Heart left ventricle (tissue), 16 donors: ENCODE measurements at regions not wholly inside any gene's neighbourhood (a gene's known extent, or its start where the extent isn't known, plus 50 kb on each side); places are given as distances from the start of the nearest gene placed in this dataset.

Source experiments
- ATAC-seq, 4 donors: fragments of 200-7000 bp; cut with Tn5 transposase; one replicate each; pipeline ENCODE4 v1.9.1; 2020 to 2022; ENCODE audit warnings: moderate library complexity in 4 of 4, mild to moderate bottlenecking in 3 of 4, moderate number of reproducible peaks in 1 of 4
- DNase-seq, 5 donors: peaks; one replicate each; pipeline ENCODE4 v3.0.0-alpha.2; 2020
- H3K27ac ChIP-seq, 12 donors: fragments of 200-600 bp; sonication (generic) in 4 of 12; one replicate each; pipeline versions ENCODE4 v1.5.0 to v1.8.0; 2016 to 2022; ENCODE audit warnings: mild to moderate bottlenecking in 2 of 12
- H3K27me3 ChIP-seq, 9 donors: fragments of 200-600 bp; sonication (generic) in 2 of 9; one replicate each; pipeline versions ENCODE4 v1.5.1 to v1.8.0; 2016 to 2022; ENCODE audit warnings: mild to moderate bottlenecking in 3 of 9
- H3K36me3 ChIP-seq, 9 donors: fragments of 200-600 bp; sonication (generic) in 2 of 9; one replicate each; pipeline versions ENCODE4 v1.5.0 to v1.8.0; 2018 to 2022; ENCODE audit warnings: mild to moderate bottlenecking in 2 of 9
- H3K4me1 ChIP-seq, 12 donors: fragments of 200-600 bp; sonication (generic) in 4 of 12; one replicate each; pipeline versions ENCODE4 v1.5.0 to v1.8.0; 2016 to 2022; ENCODE audit warnings: mild to moderate bottlenecking in 3 of 12
- H3K4me3 ChIP-seq, 12 donors: fragments of 200-600 bp; sonication (generic) in 4 of 12; one replicate each; pipeline versions ENCODE4 v1.5.0 to v1.8.0; 2017 to 2022; ENCODE audit warnings: mild to moderate bottlenecking in 9 of 12, moderate library complexity in 4 of 12
- H3K9me3 ChIP-seq, 12 donors: fragments of 200-600 bp; sonication (generic) in 4 of 12; one replicate each; pipeline versions ENCODE4 v1.5.0 to v1.8.0; 2016 to 2022; ENCODE audit warnings: mild to moderate bottlenecking in 1 of 12
- CTCF ChIP-seq, 12 donors: fragments of 200-600 bp; sonication (generic) in 4 of 12; IDR thresholded peaks; one replicate each; pipeline versions ENCODE4 v1.5.0 to v1.8.0; 2018 to 2022; ENCODE audit warnings: antibody characterized with exemption in 12 of 12, mild to moderate bottlenecking in 5 of 12
- POLR2A ChIP-seq, 2 donors: fragments of 450-650 bp; IDR thresholded peaks; one replicate each; pipeline ENCODE4 v1.6.1; 2017; ENCODE audit warnings: antibody characterized with exemption in 2 of 2, mild to moderate bottlenecking in 2 of 2, moderate library complexity in 2 of 2
- WGBS, 4 donors: extraction: QIAGEN DNeasy Blood & Tissue Kit in 2 of 4; methylation state at CpG; one replicate each; pipeline versions ENCODE4 v1.1.5 to v1.1.7; 2013 to 2018; 5-methylcytosine and 5-hydroxymethylcytosine counted together
- intact Hi-C, 10 donors: fragments of 100-400 bp; cut with DNase I; formaldehyde crosslinking; loops; one replicate each; pipeline versions ENCODE4 v1.11.1 to v1.14.2; 2022
- donor health status: ischemic (EF 13 %, LVEDD 7.1; RV severe dilation, severe dysfunction).
- donor health status: healthy with polysubstance abuse.
- donor health status: DM: no; HTN: yes; CAD: no.
- donor health status: DM: no; HTN: no; CAD: no.
- donor health status: ischemic (EF 25% LVEDD 6.9; RV normal size, moderate dysfunction).
- donor health status: ischemic (EF 25% LVEDD 5.7; RV mildly dilated, moderate dysfunction).
- donor health status: healthy.
- donor health status: DM: yes; HTN: yes; CAD: no.
- donor health status: ischemic (EF 35%, LVEDD 5.7; RV mildly dilated, moderate dysfunction).
- donor health status: nonischemic (EF 11% LVEDD 7.7; RV severe dilation, severe dysfunction).
- donor health status: DM: yes; HTN: yes; CAD: no.
- donor health status: PGD.
- donor health status: ischemic (EF 29% LVEDD 5.4; RV normal size, mild dysfunction).
- donor health status: nonischemic (EF 23%, LVEDD 6.1; RV moderate dilation, normal function).

- intact Hi-C loops, result no loop called here
These were observed 266.7 kb downstream of the METTL4 start for GRCh38 chr18:2304378-2305175.

GRCh38 chr18:2306606-2307005 is 264.7 kb downstream of the METTL4 start:
- Histone ChIP-seq H3K4me1 (no peaks in the 10 kb centered on the region), H3K36me3 (no peaks in the 10 kb centered on the region), H3K27me3 (peaks cover 0 to 2% (median 0%) of the 10 kb centered on the region in 9 donors), H3K27ac (no peak overlapping the region), H3K9me3 (no peaks in the 10 kb centered on the region), H3K4me3 (no peak overlapping the region)
- ATAC-seq, result no peak
- no peak for DNase-seq
- intact Hi-C loops, result no loop called here
- TF ChIP-seq CTCF (IDR thresholded peaks at IDR 0.05) (no peak), POLR2A (IDR thresholded peaks at IDR 0.05) (no peak)

More at GRCh38 chr18:2304378-2305175, 266.7 kb downstream of the METTL4 start:
- no peak overlapping the region for H3K27ac ChIP-seq
- DNase-seq (no peak), ATAC-seq (no peak)
- TF ChIP-seq CTCF (IDR thresholded peaks at IDR 0.05), result no peak
- no peak for TF ChIP-seq POLR2A (IDR thresholded peaks at IDR 0.05)
- H3K4me3 ChIP-seq, result no peak overlapping the region
- WGBS, 4 donors, result 40 to 54% (median 51%) methylated on average over 2 of the region's 2 CpGs
- no peaks in the 10 kb centered on the region for H3K9me3 ChIP-seq
- no peaks in the 10 kb centered on the region for H3K36me3 ChIP-seq
- no peaks in the 10 kb centered on the region for H3K4me1 ChIP-seq
- peaks cover 0 to 7% (median 0%) of the 10 kb centered on the region in 9 donors for H3K27me3 ChIP-seq

GRCh38 chr18:2310886-2311285 is 260.4 kb downstream of the METTL4 start:
- Histone ChIP-seq H3K27ac (no peak overlapping the region), H3K4me3 (no peak overlapping the region), H3K9me3 (no peaks in the 10 kb centered on the region), H3K4me1 (no peaks in the 10 kb centered on the region), H3K36me3 (no peaks in the 10 kb centered on the region), H3K27me3 (peaks cover 0 to 2% (median 0%) of the 10 kb centered on the region in 9 donors)
- DNase-seq (no peak), ATAC-seq (no peak)
- no peak for TF ChIP-seq POLR2A (IDR thresholded peaks at IDR 0.05)
- TF ChIP-seq CTCF (IDR thresholded peaks at IDR 0.05), result no peak
- intact Hi-C loops, result no loop called here
- 85 to 95% (median 89%) methylated on average over 9 of the region's 9 CpGs for WGBS, 4 donors

GRCh38 chr18:2312440-2312839 is 258.9 kb downstream of the METTL4 start:
- Histone ChIP-seq H3K4me3 (no peak overlapping the region), H3K27ac (no peak overlapping the region), H3K4me1 (no peaks in the 10 kb centered on the region), H3K27me3 (peaks cover 0 to 2% (median 0%) of the 10 kb centered on the region in 9 donors), H3K36me3 (no peaks in the 10 kb centered on the region), H3K9me3 (no peaks in the 10 kb centered on the region)
- ATAC-seq (no peak), DNase-seq (no peak)
- WGBS, 4 donors, result 62 to 74% (median 72%) methylated on average over 4 of the region's 4 CpGs
- intact Hi-C loops, result no loop called here
- no peak for TF ChIP-seq POLR2A (IDR thresholded peaks at IDR 0.05)

- Histone ChIP-seq H3K27ac (no peak overlapping the region), H3K4me1 (no peaks in the 10 kb centered on the region), H3K27me3 (no peaks in the 10 kb centered on the region), H3K4me3 (no peak overlapping the region), H3K36me3 (no peaks in the 10 kb centered on the region), H3K9me3 (no peaks in the 10 kb centered on the region)
- intact Hi-C loops, result no loop called here
- TF ChIP-seq CTCF (IDR thresholded peaks at IDR 0.05) (no peak), POLR2A (IDR thresholded peaks at IDR 0.05) (no peak)
- 83 to 88% (median 87%) methylated on average over 3 of the region's 3 CpGs for WGBS, 4 donors
- no peak for DNase-seq
- ATAC-seq, result no peak
These were observed 258.0 kb downstream of the METTL4 start for GRCh38 chr18:2313332-2313731.
